ENCODE measurements at regions not wholly inside any gene's neighbourhood (a gene's known extent, or its start where the extent isn't known, plus 50 kb on each side); places are given as distances from the start of the nearest gene placed in this dataset.

DNA sequence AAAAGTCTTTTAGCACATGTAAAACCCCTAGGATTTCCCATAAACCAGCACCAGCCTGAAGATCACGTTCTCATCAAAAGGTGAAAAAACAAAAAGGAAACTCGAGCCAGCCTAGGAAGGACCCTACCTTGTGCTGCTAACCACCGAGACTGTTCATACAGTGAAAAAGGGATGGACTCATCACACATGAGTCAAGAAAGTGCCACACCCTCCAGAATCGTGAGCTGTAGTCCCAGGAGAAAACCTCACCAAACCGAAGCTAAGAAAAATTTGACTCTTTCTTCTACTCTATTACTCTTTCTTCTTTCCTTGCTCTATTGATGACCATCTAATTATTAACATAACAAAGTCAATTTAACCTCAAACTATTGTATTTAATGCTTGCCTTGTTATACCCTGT, 124.8 kb upstream of the USP9Y start:
- no peak for TF ChIP-seq POLR2A (IDR thresholded peaks at IDR 0.05)
- no peak for TF ChIP-seq CTCF (IDR thresholded peaks at IDR 0.05)
